Gastrocnemius medialis (tissue), 4 donors: ENCODE measurements at regions not wholly inside any gene's neighbourhood (a gene's known extent, or its start where the extent isn't known, plus 50 kb on each side); places are given as distances from the start of the nearest gene placed in this dataset.
A peak's percentile ranks its signal among the peaks of the same experiment; 100 is the strongest.

Experiments
- ATAC-seq, 2 donors: fragments of 150-250 bp; one replicate each; pipeline ENCODE4 v1.9.1; 2016
- DNase-seq, 2 donors: peaks; one replicate each; pipeline ENCODE4 v3.0.0-alpha.2; 2019
- H3K27ac ChIP-seq, 4 donors: fragments of 200-600 bp; sonication (generic); 1 replicate in 1 of 4; 2 replicates in 3 of 4; pipeline ENCODE4 v1.5.1; 2016 to 2018; ENCODE audit warnings: mild to moderate bottlenecking in 2 of 4, moderate library complexity in 1 of 4
- H3K27me3 ChIP-seq, 3 donors: fragments of 200-600 bp; sonication (generic) in 2 of 3; 1 replicate in 1 of 3; 2 replicates in 2 of 3; pipeline versions ENCODE4 v1.5.1 to v1.6.0; 2016 to 2019; ENCODE audit warnings: mild to moderate bottlenecking in 1 of 3, moderate library complexity in 1 of 3
- H3K36me3 ChIP-seq, 2 donors: fragments of 200-600 bp; sonication (generic) in 1 of 2; one replicate each; pipeline ENCODE4 v1.5.1; 2017 to 2018
- H3K4me1 ChIP-seq, 2 donors: fragments of 200-600 bp; sonication (generic) in 1 of 2; one replicate each; pipeline ENCODE4 v1.5.1; 2016 to 2017; ENCODE audit warnings: mild to moderate bottlenecking in 2 of 2
- H3K4me3 ChIP-seq, 4 donors: fragments of 200-600 bp; sonication (generic) in 3 of 4; 1 replicate in 1 of 4; 2 replicates in 3 of 4; pipeline ENCODE4 v1.5.1; 2016 to 2019; ENCODE audit warnings: mild to moderate bottlenecking in 2 of 4
- H3K9me3 ChIP-seq, 3 donors: fragments of 200-600 bp; sonication (generic) in 2 of 3; 1 replicate in 1 of 3; 2 replicates in 2 of 3; pipeline ENCODE4 v1.5.1; 2016 to 2019
- CTCF ChIP-seq, 5 experiments: fragments of 450-650 bp in 3 of 5; fragments of 200-600 bp in 2 of 5; sonication (generic) in 2 of 5; IDR thresholded peaks in 4 of 5; conservative IDR thresholded peaks in 1 of 5; 1 replicate in 4 of 5; 2 replicates in 1 of 5; pipeline ENCODE4 v1.5.1; 2016 to 2019; ENCODE audit warnings: antibody characterized with exemption in 5 of 5, mild to moderate bottlenecking in 3 of 5, moderate library complexity in 3 of 5
- POLR2A ChIP-seq, 2 donors: fragments of 450-650 bp; IDR thresholded peaks; one replicate each; pipeline ENCODE4 v1.6.1; 2017; ENCODE audit warnings: antibody characterized with exemption in 2 of 2, mild to moderate bottlenecking in 2 of 2, moderate library complexity in 2 of 2
- in situ Hi-C, 4 donors: fragments of 200-750 bp; cut with MboI; loops; one replicate each; pipeline versions ENCODE4 v1.15.0 to v1.8.0; 2017; ENCODE audit warnings: low sequenced_read_pairs in 4 of 4
- intact Hi-C: fragments of 100-400 bp; cut with DNase I; formaldehyde crosslinking; loops from one replicate; pipeline ENCODE4 v1.15.1; 2023; ENCODE audit warnings: low total_unique reads

- ATAC-seq (peak in 1 of 2 donors; percentile 21), DNase-seq (no peak)
- Histone ChIP-seq H3K4me3 (no peak overlapping the region), H3K36me3 (no peaks in the 10 kb centered on the region), H3K27me3 (peaks cover 0 to 11% (median 4%) of the 10 kb centered on the region in 3 donors), H3K27ac (no peak overlapping the region), H3K9me3 (no peaks in the 10 kb centered on the region), H3K4me1 (no peaks in the 10 kb centered on the region)
- in situ Hi-C loops (no loop called here), intact Hi-C loops (no loop called here)
- TF ChIP-seq CTCF (IDR thresholded peaks at IDR 0.05 in 4 of 5, conservative IDR thresholded peaks at IDR 0.05 in 1 of 5) = no peak
- TF ChIP-seq POLR2A (IDR thresholded peaks at IDR 0.05) = no peak
Measured at GRCh38 chr7:66517212-66517909, 111.3 kb upstream of the KCTD7 start.

- in situ Hi-C loops (no loop called here), intact Hi-C loops (no loop called here)
- Histone ChIP-seq H3K27ac (no peak overlapping the region), H3K9me3 (no peaks in the 10 kb centered on the region), H3K27me3 (peaks cover 0 to 11% (median 4%) of the 10 kb centered on the region in 3 donors), H3K4me3 (no peak overlapping the region), H3K36me3 (no peaks in the 10 kb centered on the region), H3K4me1 (no peaks in the 10 kb centered on the region)
- no peak for TF ChIP-seq CTCF (IDR thresholded peaks at IDR 0.05 in 4 of 5, conservative IDR thresholded peaks at IDR 0.05 in 1 of 5)
- no peak for TF ChIP-seq POLR2A (IDR thresholded peaks at IDR 0.05)
- no peak for DNase-seq
- ATAC-seq = no peak
Measured at GRCh38 chr7:66518151-66518691, 110.5 kb upstream of the KCTD7 start.

- Histone ChIP-seq H3K36me3 (no peaks in the 10 kb centered on the region), H3K9me3 (no peaks in the 10 kb centered on the region), H3K4me1 (no peaks in the 10 kb centered on the region), H3K4me3 (no peak overlapping the region), H3K27me3 (peaks cover 0 to 4% (median 0%) of the 10 kb centered on the region in 3 donors), H3K27ac (no peak overlapping the region)
- ATAC-seq (no peak), DNase-seq (no peak)
- intact Hi-C loops (no loop called here), in situ Hi-C loops (no loop called here)
- TF ChIP-seq POLR2A (IDR thresholded peaks at IDR 0.05) (no peak), CTCF (IDR thresholded peaks at IDR 0.05 in 4 of 5, conservative IDR thresholded peaks at IDR 0.05 in 1 of 5) (no peak)
Measured at GRCh38 chr7:66521675-66522074, 107.0 kb upstream of the KCTD7 start.

GRCh38 chr7:66522518-66522917 is 106.2 kb upstream of the KCTD7 start:
- H3K36me3 ChIP-seq = no peaks in the 10 kb centered on the region
- no peak for DNase-seq

More at GRCh38 chr7:66522518-66522917, 106.2 kb upstream of the KCTD7 start:
- Histone ChIP-seq H3K4me3 (no peak overlapping the region), H3K27ac (no peak overlapping the region), H3K9me3 (no peaks in the 10 kb centered on the region), H3K27me3 (peaks cover 0 to 4% (median 0%) of the 10 kb centered on the region in 3 donors), H3K4me1 (no peaks in the 10 kb centered on the region)
- TF ChIP-seq POLR2A (IDR thresholded peaks at IDR 0.05) (no peak), CTCF (IDR thresholded peaks at IDR 0.05 in 4 of 5, conservative IDR thresholded peaks at IDR 0.05 in 1 of 5) (no peak)
- in situ Hi-C loops (no loop called here), intact Hi-C loops (no loop called here)
- no peak for ATAC-seq
